IPS-18a (cell line): ENCODE measurements at regions not wholly inside any gene's neighbourhood (a gene's known extent, or its start where the extent isn't known, plus 50 kb on each side); places are given as distances from the start of the nearest gene placed in this dataset.

Experiments
- H3K27ac ChIP-seq: one replicate; pipeline ENCODE4 v1.5.1; 2013; ENCODE audit warnings: low read length
- H3K27me3 ChIP-seq: one replicate; pipeline ENCODE4 v1.6.1; 2013; ENCODE audit warnings: mild to moderate bottlenecking, low read length; ENCODE audit not compliant: control insufficient read depth, insufficient read depth
- H3K36me3 ChIP-seq: one replicate; pipeline ENCODE4 v1.6.1; 2013; ENCODE audit warnings: low read depth, low read length; ENCODE audit not compliant: control insufficient read depth
- H3K4me1 ChIP-seq: one replicate; pipeline ENCODE4 v1.6.1; 2013; ENCODE audit warnings: low read depth, low read length; ENCODE audit not compliant: control insufficient read depth
- H3K4me3 ChIP-seq: one replicate; pipeline ENCODE4 v1.5.1; 2013; ENCODE audit warnings: low read length
- H3K9ac ChIP-seq: one replicate; pipeline ENCODE4 v1.6.1; 2013; ENCODE audit warnings: mild to moderate bottlenecking, low read length, moderate library complexity
- H3K9me3 ChIP-seq: one replicate; pipeline ENCODE4 v1.6.1; 2013; ENCODE audit warnings: low read depth, low read length; ENCODE audit not compliant: control insufficient read depth

GRCh38 chr2:128640166-128640844 lies 321.6 kb upstream of the HS6ST1 start:
- no peak overlapping the region for H3K27ac ChIP-seq
- H3K27me3 ChIP-seq = no peaks in the 10 kb centered on the region
- H3K4me3 ChIP-seq = no peak overlapping the region
- no peaks in the 10 kb centered on the region for H3K36me3 ChIP-seq
- H3K9me3 ChIP-seq = no peaks in the 10 kb centered on the region
- peak overlapping the region; percentile 80 for H3K9ac ChIP-seq
- H3K4me1 ChIP-seq = peaks cover 54% of the 10 kb centered on the region

- no peaks in the 10 kb centered on the region for H3K36me3 ChIP-seq
- no peaks in the 10 kb centered on the region for H3K27me3 ChIP-seq
- no peaks in the 10 kb centered on the region for H3K9me3 ChIP-seq
- H3K9ac ChIP-seq = no peak overlapping the region
- H3K4me3 ChIP-seq = no peak overlapping the region
- H3K27ac ChIP-seq = no peak overlapping the region
- peaks cover 60% of the 10 kb centered on the region for H3K4me1 ChIP-seq
These were observed 322.2 kb upstream of the HS6ST1 start for GRCh38 chr2:128640845-128641360.

GRCh38 chr2:128641421-128642080 lies 322.9 kb upstream of the HS6ST1 start:
- H3K4me1 ChIP-seq = peaks cover 61% of the 10 kb centered on the region
- H3K27me3 ChIP-seq = no peaks in the 10 kb centered on the region
- H3K4me3 ChIP-seq = no peak overlapping the region
- H3K36me3 ChIP-seq = no peaks in the 10 kb centered on the region
- no peaks in the 10 kb centered on the region for H3K9me3 ChIP-seq
- H3K9ac ChIP-seq = no peak overlapping the region
- no peak overlapping the region for H3K27ac ChIP-seq

- Histone ChIP-seq H3K4me3 (no peak overlapping the region), H3K9ac (no peak overlapping the region), H3K4me1 (peaks cover 61% of the 10 kb centered on the region), H3K27me3 (no peaks in the 10 kb centered on the region), H3K36me3 (no peaks in the 10 kb centered on the region), H3K9me3 (no peaks in the 10 kb centered on the region), H3K27ac (no peak overlapping the region)
These were observed 323.6 kb upstream of the HS6ST1 start for GRCh38 chr2:128642316-128642715.

GRCh38 chr2:128642821-128643220 lies 324.2 kb upstream of the HS6ST1 start:
- Histone ChIP-seq H3K9ac (no peak overlapping the region), H3K4me1 (peaks cover 57% of the 10 kb centered on the region), H3K36me3 (no peaks in the 10 kb centered on the region), H3K27ac (no peak overlapping the region), H3K4me3 (no peak overlapping the region), H3K27me3 (no peaks in the 10 kb centered on the region), H3K9me3 (no peaks in the 10 kb centered on the region)

- no peak overlapping the region for H3K27ac ChIP-seq
- no peaks in the 10 kb centered on the region for H3K36me3 ChIP-seq
- H3K9ac ChIP-seq = no peak overlapping the region
- H3K4me3 ChIP-seq = no peak overlapping the region
- H3K4me1 ChIP-seq = peaks cover 50% of the 10 kb centered on the region
- no peaks in the 10 kb centered on the region for H3K9me3 ChIP-seq
- no peaks in the 10 kb centered on the region for H3K27me3 ChIP-seq
These were observed 324.8 kb upstream of the HS6ST1 start for GRCh38 chr2:128643221-128644065.

- H3K27me3 ChIP-seq = no peaks in the 10 kb centered on the region
- no peak overlapping the region for H3K9ac ChIP-seq
- H3K4me1 ChIP-seq = peaks cover 43% of the 10 kb centered on the region
- no peaks in the 10 kb centered on the region for H3K9me3 ChIP-seq
- no peak overlapping the region for H3K27ac ChIP-seq
- no peak overlapping the region for H3K4me3 ChIP-seq
- no peaks in the 10 kb centered on the region for H3K36me3 ChIP-seq
These were observed 325.5 kb upstream of the HS6ST1 start for GRCh38 chr2:128644156-128644555.

GRCh38 chr2:128644718-128645256 lies 326.1 kb upstream of the HS6ST1 start:
- Histone ChIP-seq H3K36me3 (no peaks in the 10 kb centered on the region), H3K4me1 (peaks cover 37% of the 10 kb centered on the region), H3K9me3 (no peaks in the 10 kb centered on the region), H3K9ac (no peak overlapping the region), H3K27ac (peak overlapping the region; percentile 48), H3K27me3 (no peaks in the 10 kb centered on the region), H3K4me3 (peak overlapping the region; percentile 20)

GRCh38 chr2:128645631-128646030 lies 327.0 kb upstream of the HS6ST1 start:
- no peaks in the 10 kb centered on the region for H3K9me3 ChIP-seq
- no peaks in the 10 kb centered on the region for H3K36me3 ChIP-seq
- H3K27me3 ChIP-seq = no peaks in the 10 kb centered on the region
- H3K27ac ChIP-seq = peak overlapping the region; percentile 48
- H3K4me1 ChIP-seq = peaks cover 31% of the 10 kb centered on the region
- H3K4me3 ChIP-seq = no peak overlapping the region
- H3K9ac ChIP-seq = no peak overlapping the region

- Histone ChIP-seq H3K27ac (no peak overlapping the region), H3K36me3 (no peaks in the 10 kb centered on the region), H3K27me3 (no peaks in the 10 kb centered on the region), H3K4me3 (no peak overlapping the region), H3K9ac (no peak overlapping the region), H3K9me3 (no peaks in the 10 kb centered on the region), H3K4me1 (peaks cover 31% of the 10 kb centered on the region)
These were observed 327.4 kb upstream of the HS6ST1 start for GRCh38 chr2:128646091-128646490.

- Histone ChIP-seq H3K4me1 (peaks cover 29% of the 10 kb centered on the region), H3K4me3 (no peak overlapping the region), H3K27me3 (no peaks in the 10 kb centered on the region), H3K36me3 (no peaks in the 10 kb centered on the region), H3K9me3 (no peaks in the 10 kb centered on the region), H3K9ac (no peak overlapping the region), H3K27ac (no peak overlapping the region)
These were observed 328.0 kb upstream of the HS6ST1 start for GRCh38 chr2:128646691-128647090.
